Activated gamma-delta T cell treated with Interleukin-2 at 50 U/mL for 16 hours (primary cell): ENCODE measurements at regions not wholly inside any gene's neighbourhood (a gene's known extent, or its start where the extent isn't known, plus 50 kb on each side); places are given as distances from the start of the nearest gene placed in this dataset.

Experiments used
- DNase-seq: peaks from one replicate; pipeline ENCODE4 v3.0.0-alpha.2; 2020

DNA sequence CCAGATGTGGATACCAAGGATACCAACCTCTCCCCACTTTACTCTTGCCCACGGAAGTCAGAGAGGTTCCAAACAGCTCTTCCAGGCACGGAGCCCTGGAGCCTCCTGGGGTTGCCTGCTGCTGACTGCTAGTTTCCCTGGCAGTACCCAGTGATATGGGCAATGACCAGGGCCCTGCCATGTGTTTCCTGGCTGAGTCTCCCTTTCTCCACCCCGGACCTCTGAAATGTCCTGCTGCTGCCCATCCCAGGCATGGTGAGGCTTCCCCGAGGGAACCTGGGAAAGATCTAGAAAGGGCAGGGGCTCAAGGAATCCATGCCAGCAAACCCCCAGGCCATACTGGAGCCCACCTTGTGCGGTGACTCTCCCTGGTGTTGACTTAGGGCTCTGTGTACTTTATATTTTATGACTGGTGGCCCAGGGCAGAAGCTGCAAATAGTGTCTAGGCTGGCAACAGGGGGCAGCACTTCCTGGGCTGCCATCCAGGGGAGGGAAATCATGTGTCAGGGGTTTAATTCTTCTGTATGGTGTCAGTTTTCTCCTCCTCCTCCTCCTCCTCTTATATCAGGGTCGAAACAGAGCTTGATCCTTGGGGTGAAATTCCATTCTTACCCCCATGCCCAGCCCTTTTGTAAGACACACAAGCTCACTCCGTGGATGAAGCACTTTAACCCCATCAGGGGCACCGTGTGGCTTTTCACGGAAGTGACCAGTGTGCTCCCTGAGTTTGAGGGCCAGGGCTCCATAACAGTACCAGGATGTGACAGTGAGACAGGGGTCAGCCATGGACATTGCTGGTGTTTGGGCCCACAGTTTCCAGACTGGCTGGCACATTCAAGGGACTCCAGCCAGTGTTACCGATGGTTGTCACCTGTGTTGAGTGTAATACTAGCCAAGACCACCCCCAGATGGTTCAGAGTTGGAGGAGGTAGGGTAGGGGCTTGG is 62.4 kb upstream of the GDF10 start:
- no peak for DNase-seq

- DNase-seq = no peak
Observed at GRCh38 chr10:47238331-47239095, 61.5 kb upstream of the GDF10 start.

GRCh38 chr10:47239211-47239610 is 60.8 kb upstream of the GDF10 start:
- no peak for DNase-seq

DNA sequence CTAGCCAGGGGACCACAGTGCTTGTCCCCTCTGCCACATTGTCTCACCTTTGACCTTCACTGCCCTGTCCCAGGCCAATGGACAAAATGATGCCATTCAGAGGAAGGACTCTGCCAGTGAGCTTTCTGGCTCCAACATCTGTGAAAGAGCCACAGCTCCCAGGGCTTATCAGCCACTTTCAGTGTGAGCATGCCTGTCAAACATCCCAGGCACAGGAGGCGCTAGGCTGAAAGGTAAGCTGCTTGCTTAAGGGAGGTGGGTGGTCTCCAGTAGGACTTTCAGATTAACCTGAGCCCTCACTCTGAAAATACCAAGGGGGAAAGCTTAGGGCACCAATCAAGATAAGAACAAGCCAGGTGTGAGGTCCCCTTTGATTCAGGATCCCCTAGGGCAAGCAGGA is 59.8 kb upstream of the GDF10 start:
- no peak for DNase-seq

- no peak for DNase-seq
Observed at GRCh38 chr10:47241256-47241655, 58.7 kb upstream of the GDF10 start.

DNA sequence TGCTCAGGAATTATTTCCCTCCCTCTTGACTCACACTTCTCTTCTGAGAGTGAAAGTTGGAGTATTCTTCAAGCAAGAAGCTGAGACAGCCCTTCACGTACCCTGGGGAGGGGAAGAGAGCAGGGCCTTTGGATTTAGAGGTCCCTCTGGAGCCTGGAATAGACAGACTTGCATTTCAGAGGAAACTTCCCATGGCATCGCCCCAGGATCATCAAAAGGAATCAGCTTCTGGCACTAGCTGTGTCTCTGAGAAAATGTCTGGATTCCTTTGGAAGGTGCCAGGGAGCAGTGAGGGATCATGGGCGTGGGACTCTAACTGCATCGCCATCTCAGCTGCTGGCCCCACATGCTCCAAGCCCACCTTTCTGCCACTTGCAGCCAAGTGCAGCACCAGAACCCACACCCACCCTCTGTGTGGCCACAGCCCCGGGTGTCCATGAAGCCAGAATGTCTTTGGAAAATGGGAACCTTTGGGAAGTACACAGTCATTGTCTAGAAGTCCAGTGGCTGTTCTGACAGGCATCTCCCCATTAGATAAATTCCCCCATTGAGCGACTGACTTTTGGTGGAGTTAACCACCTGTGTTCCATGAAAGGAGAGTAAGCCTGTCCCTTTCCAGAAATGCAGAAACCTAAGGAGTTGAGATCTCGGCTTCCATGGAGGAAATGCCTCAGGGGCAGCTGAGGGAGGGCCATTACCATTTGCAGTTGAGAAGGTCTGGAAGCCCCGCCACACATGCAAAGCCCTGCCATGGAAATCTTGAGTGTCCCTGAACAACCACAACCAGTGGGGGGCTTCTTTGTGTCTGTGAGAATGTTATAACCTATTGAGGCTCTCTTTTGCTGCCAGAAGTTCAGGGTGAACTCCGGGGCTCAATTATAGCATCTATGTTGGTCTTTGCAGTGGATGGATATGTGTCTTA is 57.8 kb upstream of the GDF10 start:
- no peak for DNase-seq

- DNase-seq = no peak
Observed at GRCh38 chr10:47243356-47243755, 56.6 kb upstream of the GDF10 start.

- no peak for DNase-seq
Observed at GRCh38 chr10:47243791-47244190, 56.2 kb upstream of the GDF10 start.

DNA sequence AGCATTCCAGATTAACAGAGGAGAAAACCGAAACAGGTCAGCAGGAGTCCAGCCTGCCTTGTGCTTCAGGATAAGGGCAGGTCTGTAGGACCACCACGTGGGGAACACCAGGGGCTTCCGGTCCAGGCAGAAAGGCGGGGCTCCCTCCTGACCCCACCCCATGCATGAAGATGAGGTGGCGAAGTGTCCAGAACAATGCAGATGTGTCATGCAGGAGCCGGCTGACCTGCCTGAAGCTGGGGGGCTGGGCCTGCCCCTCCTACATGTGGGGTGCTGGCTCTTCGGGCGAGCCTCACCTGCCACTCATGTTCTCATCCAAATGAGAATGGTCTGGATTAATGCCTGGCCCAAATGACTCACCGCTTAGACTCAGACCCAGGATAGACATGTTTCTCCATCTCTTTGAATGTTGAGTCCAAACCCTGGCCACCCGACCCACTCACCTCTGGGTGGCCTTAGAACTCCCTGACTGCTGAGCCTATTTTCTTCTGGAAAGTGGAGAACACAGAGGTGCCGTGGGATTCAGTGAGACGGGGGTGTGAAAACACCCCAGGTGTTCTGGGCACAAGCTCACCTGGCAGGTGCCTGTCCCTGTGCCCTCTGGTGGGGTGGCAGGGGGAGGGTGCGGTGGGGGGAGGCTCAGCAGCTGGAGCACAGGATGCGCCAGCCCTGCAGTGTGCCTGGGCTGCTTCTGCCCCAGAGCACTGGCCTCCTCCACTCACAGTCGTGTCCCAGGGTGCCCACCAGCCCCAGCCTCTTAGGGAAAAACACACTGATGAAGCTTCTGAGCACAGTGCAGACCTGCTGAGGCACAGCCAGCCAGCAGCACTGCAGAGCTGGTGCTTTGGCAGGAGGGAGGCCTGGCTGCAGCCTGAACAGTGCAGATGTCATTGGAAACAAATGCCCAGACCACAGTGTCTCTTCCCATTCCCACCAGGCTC is 55.2 kb upstream of the GDF10 start:
- DNase-seq = no peak

- DNase-seq = no peak
Observed at GRCh38 chr10:47245731-47246350, 54.2 kb upstream of the GDF10 start.

GRCh38 chr10:47246406-47247147 is 53.4 kb upstream of the GDF10 start:
- no peak for DNase-seq

DNA sequence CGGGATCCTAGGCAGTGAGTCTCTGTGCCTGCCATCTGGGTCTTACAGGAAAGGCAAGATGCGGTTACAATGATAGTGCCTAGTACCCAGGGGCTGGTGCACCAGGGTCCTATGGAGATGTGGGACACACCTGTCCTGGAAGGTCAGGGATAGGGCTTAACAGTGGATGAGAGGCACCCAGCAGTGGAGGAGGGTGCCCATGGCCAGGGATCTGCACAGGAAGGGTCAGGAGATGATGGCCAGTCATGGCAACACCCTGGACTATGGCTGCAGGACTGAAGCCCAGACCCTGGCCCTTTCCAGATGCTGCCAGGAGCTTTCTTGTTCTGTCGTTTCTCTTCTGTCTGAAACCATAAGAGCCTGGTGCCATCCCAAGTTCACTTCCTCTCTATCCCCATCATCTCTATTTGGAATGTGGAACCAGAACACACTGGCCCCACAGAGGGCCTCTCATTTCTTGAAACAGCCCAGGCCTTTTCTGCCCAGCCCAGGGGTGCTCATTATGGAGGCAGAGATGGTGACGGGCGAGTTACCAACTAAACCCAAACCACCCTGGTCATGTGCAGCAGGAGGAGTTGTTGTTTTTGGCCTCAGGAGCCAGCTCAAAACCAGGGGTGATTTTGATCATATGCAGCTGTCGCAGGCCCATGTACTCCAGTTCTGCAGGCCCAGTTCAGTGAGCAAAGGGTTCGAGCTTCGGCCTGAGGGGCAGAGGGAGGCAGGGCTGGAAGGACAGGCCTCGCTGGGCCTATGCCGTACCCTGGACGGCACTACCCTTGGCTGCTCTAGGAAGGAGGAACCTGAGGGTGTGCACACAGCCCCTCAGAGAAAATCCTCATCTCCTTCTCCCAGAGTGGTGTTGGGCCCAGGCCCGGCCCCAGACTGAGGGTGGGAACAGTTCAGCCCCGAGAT is 52.6 kb upstream of the GDF10 start:
- no peak for DNase-seq

GRCh38 chr10:47248386-47249090 is 51.5 kb upstream of the GDF10 start:
- no peak for DNase-seq

DNA sequence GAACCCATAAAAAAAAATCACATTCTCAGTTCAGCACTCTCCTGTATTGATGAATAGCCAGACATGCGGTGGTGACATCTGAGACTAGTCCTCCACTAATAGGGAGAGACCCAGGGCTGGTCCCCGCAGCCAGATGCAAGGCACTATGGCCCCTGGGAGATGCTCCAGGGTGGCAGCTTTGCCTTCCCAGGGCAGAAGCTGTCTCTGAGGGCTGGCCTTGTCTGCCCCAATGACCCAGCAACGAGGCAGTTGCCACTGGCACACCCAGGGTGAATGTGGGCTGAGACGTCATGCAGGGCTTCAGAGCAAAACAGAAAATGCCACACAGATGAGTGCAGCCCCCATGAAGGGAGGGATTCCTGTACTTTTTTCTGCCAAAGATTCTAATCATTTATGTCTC is 50.1 kb upstream of the GDF10 start:
- DNase-seq = no peak
